ENCODE measurements at regions not wholly inside any gene's neighbourhood (a gene's known extent, or its start where the extent isn't known, plus 50 kb on each side); places are given as distances from the start of the nearest gene placed in this dataset.

DNA sequence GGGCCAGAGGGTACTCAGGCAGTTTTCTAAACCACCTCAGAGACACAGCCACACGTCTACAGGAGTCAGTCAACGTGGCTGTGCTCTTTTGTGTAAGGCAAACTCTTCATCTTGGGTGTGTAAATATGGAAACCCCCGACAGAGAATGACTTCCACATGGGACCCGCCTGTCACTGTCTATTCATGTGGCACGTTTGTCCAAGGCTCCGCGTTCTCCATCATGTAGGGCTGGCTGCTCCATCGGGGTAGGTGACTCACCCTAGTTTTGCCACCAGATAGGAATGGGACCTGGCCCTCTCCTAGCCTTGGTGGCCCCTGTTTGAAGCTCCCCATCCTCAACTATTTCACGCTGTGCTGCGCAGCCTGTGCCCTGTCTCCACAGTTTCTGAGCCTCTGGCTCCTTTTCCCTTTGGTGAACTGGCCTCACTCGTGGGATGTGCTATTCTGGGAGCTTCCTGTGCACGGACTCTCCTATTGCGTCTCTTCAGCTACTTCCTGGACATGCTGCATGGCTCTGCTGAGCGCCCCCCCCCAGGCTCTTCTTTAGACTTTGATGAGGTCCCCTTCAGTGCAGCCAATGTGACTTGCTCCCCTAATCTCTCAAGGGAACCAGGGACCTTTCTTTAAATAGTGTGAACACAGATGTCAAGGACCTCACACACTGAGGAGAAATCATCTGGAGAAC is 143.2 kb upstream of the PDE10A start:
- no peak for TF ChIP-seq CTCF (IDR thresholded peaks at IDR 0.05)
- no peak for DNase-seq (ENCODE audit: low spot score)
- ATAC-seq (ENCODE audit: low FRiP score): no peak

DNA sequence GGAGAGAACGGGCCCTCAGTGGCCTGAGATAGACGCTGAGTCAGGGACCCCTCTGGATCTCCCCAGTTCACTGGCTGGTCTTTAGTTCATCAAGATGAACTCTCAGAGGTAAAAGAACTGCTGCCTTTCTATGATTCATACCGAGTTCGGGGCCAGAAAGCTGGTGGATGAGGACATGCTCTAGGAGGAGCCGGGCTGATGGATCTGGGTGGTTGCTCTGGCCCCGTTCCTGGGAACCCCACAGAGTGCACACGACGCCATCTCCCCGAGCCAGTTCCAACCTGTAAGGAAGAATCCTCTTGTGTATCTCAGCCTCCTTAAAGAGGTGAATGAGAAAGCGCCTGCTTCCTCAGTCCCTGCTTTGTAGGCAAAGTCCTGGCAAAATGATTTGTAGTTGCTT is 142.6 kb upstream of the PDE10A start:
- no peak for TF ChIP-seq CTCF (IDR thresholded peaks at IDR 0.05)
- ATAC-seq (ENCODE audit: low FRiP score) (peak; percentile 33), DNase-seq (ENCODE audit: low spot score) (no peak)

- ATAC-seq (ENCODE audit: low FRiP score) (no peak), DNase-seq (ENCODE audit: low spot score) (no peak)
- TF ChIP-seq CTCF (IDR thresholded peaks at IDR 0.05): no peak
Measured at GRCh38 chr6:165805067-165805555, 142.1 kb upstream of the PDE10A start.

GRCh38 chr6:165804331-165805066 is 141.5 kb upstream of the PDE10A start:
- DNase-seq (ENCODE audit: low spot score) (no peak), ATAC-seq (ENCODE audit: low FRiP score) (peak; percentile 44)
- no peak for TF ChIP-seq CTCF (IDR thresholded peaks at IDR 0.05)

GRCh38 chr6:165800337-165800736 is 137.3 kb upstream of the PDE10A start:
- no peak for TF ChIP-seq CTCF (IDR thresholded peaks at IDR 0.05)
- ATAC-seq (ENCODE audit: low FRiP score) (no peak), DNase-seq (ENCODE audit: low spot score) (no peak)

DNA sequence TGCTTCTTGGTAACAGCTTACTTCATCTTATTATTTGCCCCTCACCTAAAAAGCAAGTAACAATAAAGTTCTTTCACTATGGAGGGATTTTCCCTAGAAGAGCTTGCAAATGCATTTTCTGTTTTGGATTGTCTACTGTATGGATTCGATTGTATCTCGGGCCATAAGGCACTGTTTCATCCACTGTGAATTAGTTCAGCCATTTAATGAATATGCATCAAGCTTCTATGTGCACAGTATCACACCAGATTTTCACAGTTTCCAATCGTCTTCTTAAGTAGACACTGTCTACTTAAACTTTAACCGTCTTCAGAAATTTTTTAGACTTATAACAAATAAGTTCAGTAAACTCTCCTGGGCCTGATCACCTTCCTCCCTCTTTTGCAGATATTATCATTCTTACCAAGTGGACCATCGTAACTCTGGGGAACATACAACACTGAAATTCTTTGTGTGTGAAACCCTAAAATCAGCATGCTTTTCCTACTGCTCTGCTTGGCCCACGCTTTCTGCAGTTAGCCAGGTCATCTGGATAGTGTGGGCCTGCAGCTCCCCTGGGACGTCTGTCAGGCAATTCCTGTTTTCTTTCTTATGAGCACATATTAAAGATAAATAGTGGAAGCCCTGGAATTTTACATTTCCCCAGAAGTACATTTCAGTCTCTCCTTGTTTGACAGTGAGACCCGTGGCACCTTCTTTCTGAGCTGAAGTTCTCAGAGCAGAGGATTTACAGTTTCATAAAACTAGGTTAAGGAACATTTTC is 136.5 kb upstream of the PDE10A start:
- DNase-seq (ENCODE audit: low spot score) (no peak), ATAC-seq (ENCODE audit: low FRiP score) (no peak)
- TF ChIP-seq CTCF (IDR thresholded peaks at IDR 0.05): no peak

All from omental fat pad (tissue), 3 donors.